Activated T-cell treated with anti-CD3 and anti-CD28 coated beads, Interleukin-2, amount 50 U/mL, for 24 hours (primary cell): ENCODE measurements at regions not wholly inside any gene's neighbourhood (a gene's known extent, or its start where the extent isn't known, plus 50 kb on each side); places are given as distances from the start of the nearest gene placed in this dataset.
A peak's percentile ranks its signal among the peaks of the same experiment; 100 is the strongest.
"Not testable (repeated sequence)": the region's sequence is repeated elsewhere in the genome, so short reads cannot be mapped to it uniquely, and the experiment has no call there.

Experiments
- DNase-seq: peaks from one replicate; pipeline ENCODE4 v3.0.0-alpha.2; 2020
- H3K27ac Mint-ChIP-seq: 2 replicates; pipeline ENCODE4 v1.8.0; 2020; ENCODE audit warnings: mild to moderate bottlenecking, mixed read lengths
- H3K27me3 Mint-ChIP-seq: 2 replicates; pipeline ENCODE4 v1.8.0; 2020; ENCODE audit warnings: mixed read lengths
- H3K36me3 Mint-ChIP-seq: 2 replicates; pipeline ENCODE4 v1.8.0; 2020; ENCODE audit warnings: low read depth, mixed read lengths
- H3K4me1 Mint-ChIP-seq: 2 replicates; pipeline ENCODE4 v1.8.0; 2020; ENCODE audit warnings: low read depth, mixed read lengths
- H3K4me3 Mint-ChIP-seq: 2 replicates; pipeline ENCODE4 v1.8.0; 2020; ENCODE audit warnings: mild to moderate bottlenecking, moderate library complexity, mixed read lengths
- H3K9me3 Mint-ChIP-seq: 2 replicates; pipeline ENCODE4 v1.8.0; 2020; ENCODE audit warnings: mixed read lengths

- no peaks in the 10 kb centered on the region for H3K36me3 Mint-ChIP-seq
Measured at GRCh38 chr12:14213542-14213941, 151.9 kb upstream of the ATF7IP start.

GRCh38 chr12:14214495-14214894 lies 151.0 kb upstream of the ATF7IP start:
- DNase-seq: no peak
- H3K9me3 Mint-ChIP-seq: no peaks in the 10 kb centered on the region
- no peaks in the 10 kb centered on the region for H3K36me3 Mint-ChIP-seq
- no peak overlapping the region for H3K27ac Mint-ChIP-seq
- H3K27me3 Mint-ChIP-seq: no peaks in the 10 kb centered on the region
- H3K4me3 Mint-ChIP-seq: no peak overlapping the region
- H3K4me1 Mint-ChIP-seq: peaks cover 20% of the 10 kb centered on the region

More at GRCh38 chr12:14213542-14213941, 151.9 kb upstream of the ATF7IP start:
- Mint-ChIP-seq H3K4me3 (no peak overlapping the region), H3K4me1 (peaks cover 15% of the 10 kb centered on the region), H3K27me3 (no peaks in the 10 kb centered on the region), H3K9me3 (no peaks in the 10 kb centered on the region), H3K27ac (no peak overlapping the region)
- DNase-seq: no peak

- H3K27me3 Mint-ChIP-seq, H3K4me3 Mint-ChIP-seq, H3K36me3 Mint-ChIP-seq, DNase-seq, H3K27ac Mint-ChIP-seq, H3K9me3 Mint-ChIP-seq: not testable (repeated sequence)
- peaks cover 32% of the 10 kb centered on the region for H3K4me1 Mint-ChIP-seq
Measured at GRCh38 chr12:14215949-14216348, 149.5 kb upstream of the ATF7IP start.

GRCh38 chr12:14216405-14217294 lies 148.8 kb upstream of the ATF7IP start:
- H3K27me3 Mint-ChIP-seq: no peaks in the 10 kb centered on the region
- H3K4me1 Mint-ChIP-seq: peaks cover 38% of the 10 kb centered on the region
- peak overlapping the region; percentile 85 for H3K27ac Mint-ChIP-seq
- H3K4me3 Mint-ChIP-seq: peak overlapping the region; percentile 44
- H3K9me3 Mint-ChIP-seq: peaks cover 12% of the 10 kb centered on the region
- peaks cover 10% of the 10 kb centered on the region for H3K36me3 Mint-ChIP-seq
- peak; percentile 31 for DNase-seq

GRCh38 chr12:14219156-14219555 lies 146.3 kb upstream of the ATF7IP start:
- peaks cover 10% of the 10 kb centered on the region for H3K36me3 Mint-ChIP-seq
- H3K27me3 Mint-ChIP-seq: no peaks in the 10 kb centered on the region
- peak overlapping the region; percentile 44 for H3K27ac Mint-ChIP-seq
- peaks cover 12% of the 10 kb centered on the region for H3K9me3 Mint-ChIP-seq
- DNase-seq: no peak
- peaks cover 38% of the 10 kb centered on the region for H3K4me1 Mint-ChIP-seq
- no peak overlapping the region for H3K4me3 Mint-ChIP-seq

GRCh38 chr12:14219670-14220069 lies 145.8 kb upstream of the ATF7IP start:
- peaks cover 10% of the 10 kb centered on the region for H3K36me3 Mint-ChIP-seq
- H3K4me1 Mint-ChIP-seq: peaks cover 38% of the 10 kb centered on the region
- peaks cover 12% of the 10 kb centered on the region for H3K9me3 Mint-ChIP-seq
- not testable (repeated sequence) for H3K27me3 Mint-ChIP-seq, H3K4me3 Mint-ChIP-seq, DNase-seq
- peak overlapping the region; percentile 44 for H3K27ac Mint-ChIP-seq

- Mint-ChIP-seq H3K27ac (no peak overlapping the region), H3K4me1 (peaks cover 15% of the 10 kb centered on the region), H3K27me3 (no peaks in the 10 kb centered on the region), H3K4me3 (no peak overlapping the region), H3K36me3 (peaks cover 10% of the 10 kb centered on the region), H3K9me3 (peaks cover 18% of the 10 kb centered on the region)
- no peak for DNase-seq
Measured at GRCh38 chr12:14225064-14225463, 140.4 kb upstream of the ATF7IP start.

- not testable (repeated sequence) for H3K4me3 Mint-ChIP-seq, H3K27ac Mint-ChIP-seq, H3K36me3 Mint-ChIP-seq, H3K27me3 Mint-ChIP-seq, DNase-seq
- peaks cover 15% of the 10 kb centered on the region for H3K4me1 Mint-ChIP-seq
- peaks cover 17% of the 10 kb centered on the region for H3K9me3 Mint-ChIP-seq
Measured at GRCh38 chr12:14235176-14235575, 130.3 kb upstream of the ATF7IP start.

- not testable (repeated sequence) for DNase-seq, H3K27me3 Mint-ChIP-seq
- H3K4me1 Mint-ChIP-seq: peaks cover 22% of the 10 kb centered on the region
Measured at GRCh38 chr12:14236641-14237040, 128.8 kb upstream of the ATF7IP start.

GRCh38 chr12:14238221-14238792 lies 127.2 kb upstream of the ATF7IP start:
- no peak for DNase-seq

More at GRCh38 chr12:14236641-14237040, 128.8 kb upstream of the ATF7IP start:
- H3K9me3 Mint-ChIP-seq, H3K36me3 Mint-ChIP-seq, H3K4me3 Mint-ChIP-seq, H3K27ac Mint-ChIP-seq: not testable (repeated sequence)

GRCh38 chr12:14239350-14239934 lies 126.0 kb upstream of the ATF7IP start:
- Mint-ChIP-seq H3K9me3 (peaks cover 10% of the 10 kb centered on the region), H3K27me3 (no peaks in the 10 kb centered on the region), H3K4me1 (peaks cover 22% of the 10 kb centered on the region), H3K4me3 (peak overlapping the region; percentile 68), H3K27ac (peak overlapping the region; percentile 65), H3K36me3 (peaks cover 14% of the 10 kb centered on the region)
- peak; percentile 48 for DNase-seq

More at GRCh38 chr12:14238221-14238792, 127.2 kb upstream of the ATF7IP start:
- no peak overlapping the region for H3K27ac Mint-ChIP-seq
- H3K9me3 Mint-ChIP-seq: peaks cover 5% of the 10 kb centered on the region
- no peaks in the 10 kb centered on the region for H3K27me3 Mint-ChIP-seq
- H3K4me1 Mint-ChIP-seq: peaks cover 22% of the 10 kb centered on the region
- H3K36me3 Mint-ChIP-seq: peaks cover 9% of the 10 kb centered on the region
- H3K4me3 Mint-ChIP-seq: no peak overlapping the region

GRCh38 chr12:14239935-14240872 lies 125.3 kb upstream of the ATF7IP start:
- Mint-ChIP-seq H3K27ac (peak overlapping the region; percentile 65), H3K27me3 (no peaks in the 10 kb centered on the region)

GRCh38 chr12:14240873-14241220 lies 124.6 kb upstream of the ATF7IP start:
- Mint-ChIP-seq H3K27me3 (no peaks in the 10 kb centered on the region), H3K27ac (no peak overlapping the region), H3K36me3 (peaks cover 14% of the 10 kb centered on the region), H3K9me3 (peaks cover 10% of the 10 kb centered on the region), H3K4me1 (peaks cover 22% of the 10 kb centered on the region), H3K4me3 (peak overlapping the region; percentile 68)
- no peak for DNase-seq

More at GRCh38 chr12:14239935-14240872, 125.3 kb upstream of the ATF7IP start:
- Mint-ChIP-seq H3K4me1 (peaks cover 22% of the 10 kb centered on the region), H3K36me3 (peaks cover 14% of the 10 kb centered on the region), H3K4me3 (peak overlapping the region; percentile 68), H3K9me3 (peaks cover 10% of the 10 kb centered on the region)
- DNase-seq: no peak

GRCh38 chr12:14242825-14243224 lies 122.7 kb upstream of the ATF7IP start:
- Mint-ChIP-seq H3K36me3 (peaks cover 14% of the 10 kb centered on the region), H3K4me1 (peaks cover 22% of the 10 kb centered on the region)
- not testable (repeated sequence) for H3K27ac Mint-ChIP-seq, DNase-seq, H3K9me3 Mint-ChIP-seq, H3K4me3 Mint-ChIP-seq, H3K27me3 Mint-ChIP-seq
